IPS-NIHi7 (cell line): ENCODE measurements at regions not wholly inside any gene's neighbourhood (a gene's known extent, or its start where the extent isn't known, plus 50 kb on each side); places are given as distances from the start of the nearest gene placed in this dataset.

Experiments used
- DNase-seq: peaks from one replicate; pipeline ENCODE4 v3.0.0; 2012; ENCODE audit warnings: mixed read lengths; ENCODE audit errors: extremely low spot score

DNA sequence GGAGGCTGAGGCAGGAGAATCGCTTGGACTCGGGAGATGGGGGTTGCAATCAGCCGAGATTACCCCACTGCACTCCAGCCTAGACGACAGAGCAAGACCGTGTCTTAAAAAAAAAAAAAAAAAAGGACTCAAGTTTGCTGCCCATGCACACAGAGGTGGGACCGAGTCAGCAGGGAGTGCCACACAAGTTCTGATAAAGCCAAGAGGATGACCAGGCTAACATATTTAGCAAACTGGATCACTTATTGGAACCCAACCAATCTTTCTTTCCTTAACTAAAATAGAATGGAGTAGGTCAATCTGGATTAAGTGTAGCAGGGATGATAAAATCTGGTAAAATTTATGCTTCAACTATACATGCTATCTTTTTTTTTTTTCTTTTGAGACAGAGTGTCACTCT, 190.4 kb upstream of the FOXN3 start:
- no peak for DNase-seq

DNA sequence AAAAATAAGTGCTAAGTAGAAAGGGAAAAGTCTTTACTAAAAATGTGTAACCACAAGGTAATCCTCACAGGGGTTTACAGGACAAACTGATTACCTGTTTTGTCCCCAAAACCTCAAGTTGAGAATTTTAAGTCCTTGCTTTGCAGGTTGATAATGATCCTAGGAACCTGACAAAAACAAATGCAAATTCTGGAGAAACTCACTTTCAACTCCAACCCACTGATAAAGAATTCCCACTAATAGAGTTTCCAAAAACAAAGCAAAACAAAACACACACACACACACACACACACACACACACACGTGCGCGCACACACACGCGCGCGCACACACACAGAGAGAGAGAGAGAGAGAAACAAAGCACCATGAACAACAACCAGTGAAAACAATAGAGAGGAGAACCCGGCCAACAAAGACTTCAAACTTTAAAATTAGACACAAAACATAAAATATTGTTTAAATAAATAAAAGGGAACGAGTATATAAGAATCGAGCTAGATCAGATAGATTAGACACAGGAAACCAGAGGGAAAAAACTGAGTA, 187.0 kb upstream of the FOXN3 start:
- DNase-seq, result no peak

- no peak for DNase-seq
Measured at GRCh38 chr14:89600950-89601826, 184.2 kb upstream of the FOXN3 start.

GRCh38 chr14:89600029-89600428, 183.0 kb upstream of the FOXN3 start:
- DNase-seq, result no peak

- no peak for DNase-seq
Measured at GRCh38 chr14:89598548-89599186, 181.6 kb upstream of the FOXN3 start.

- no peak for DNase-seq
Measured at GRCh38 chr14:89592961-89593360, 175.9 kb upstream of the FOXN3 start.

GRCh38 chr14:89589400-89590118, 172.5 kb upstream of the FOXN3 start:
- DNase-seq, result no peak

DNA sequence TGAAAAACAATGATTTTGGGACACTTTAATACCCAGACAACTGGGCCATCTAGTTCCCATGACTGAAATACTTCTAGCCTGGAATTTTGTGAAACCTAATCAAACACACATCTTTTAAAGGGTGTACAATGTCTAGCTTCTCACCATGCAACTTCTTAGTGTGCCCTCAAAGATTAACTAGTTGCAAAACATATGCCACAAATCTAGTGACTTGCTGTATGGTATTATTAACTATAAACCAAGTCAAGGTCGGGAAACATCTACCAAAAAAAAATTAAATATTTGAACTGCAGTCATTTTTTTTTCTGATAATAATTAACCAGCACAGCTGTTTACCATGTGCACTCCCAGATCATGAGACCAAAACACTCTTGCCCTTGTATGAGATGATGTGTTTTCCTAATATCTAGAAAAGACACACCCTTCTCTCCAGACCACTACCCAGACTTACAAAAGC, 171.8 kb upstream of the FOXN3 start:
- no peak for DNase-seq

- no peak for DNase-seq
Measured at GRCh38 chr14:89588016-89588415, 171.0 kb upstream of the FOXN3 start.

- DNase-seq, result no peak
Measured at GRCh38 chr14:89587136-89587420, 170.0 kb upstream of the FOXN3 start.

DNA sequence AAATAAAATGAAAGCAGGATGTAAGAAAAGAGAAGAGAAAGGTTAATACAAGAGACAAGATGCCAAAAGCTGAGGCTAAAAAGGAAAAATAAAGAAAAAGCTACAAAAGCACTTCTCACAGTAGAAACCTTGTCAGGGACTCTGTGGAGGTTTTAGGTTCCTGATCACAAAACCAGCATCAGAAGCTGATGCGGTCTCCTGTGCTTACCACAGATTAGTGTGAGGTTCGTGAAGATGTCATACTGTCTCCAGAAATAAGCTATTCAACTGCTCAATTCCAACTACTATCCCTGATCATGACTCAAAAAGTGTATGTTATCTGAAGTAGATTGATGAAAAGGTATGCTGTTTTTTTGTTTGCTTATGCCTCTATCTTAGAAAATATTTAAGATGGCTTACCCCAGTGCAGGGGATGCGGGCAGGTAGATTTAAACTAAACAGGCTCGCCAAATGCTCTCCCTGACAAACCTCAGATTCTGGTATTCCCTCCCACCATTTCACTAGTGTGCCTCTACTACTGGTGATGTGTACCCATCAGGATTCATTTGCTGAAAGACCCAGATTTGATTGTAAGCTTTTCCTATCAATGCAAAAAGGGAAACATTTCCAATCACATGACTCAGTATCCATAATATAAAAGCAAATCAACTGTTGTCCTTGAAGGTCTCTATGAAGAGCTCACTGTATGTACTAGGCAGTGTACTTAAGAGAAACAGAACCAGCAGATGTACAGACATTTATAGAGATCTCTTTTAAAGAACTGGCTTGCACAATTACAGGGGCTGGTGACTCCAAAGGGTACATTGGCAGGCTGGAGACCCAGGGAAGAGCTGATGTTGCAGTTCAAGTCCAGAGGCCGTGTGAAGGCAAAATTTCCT, 169.5 kb upstream of the FOXN3 start:
- no peak for DNase-seq

DNA sequence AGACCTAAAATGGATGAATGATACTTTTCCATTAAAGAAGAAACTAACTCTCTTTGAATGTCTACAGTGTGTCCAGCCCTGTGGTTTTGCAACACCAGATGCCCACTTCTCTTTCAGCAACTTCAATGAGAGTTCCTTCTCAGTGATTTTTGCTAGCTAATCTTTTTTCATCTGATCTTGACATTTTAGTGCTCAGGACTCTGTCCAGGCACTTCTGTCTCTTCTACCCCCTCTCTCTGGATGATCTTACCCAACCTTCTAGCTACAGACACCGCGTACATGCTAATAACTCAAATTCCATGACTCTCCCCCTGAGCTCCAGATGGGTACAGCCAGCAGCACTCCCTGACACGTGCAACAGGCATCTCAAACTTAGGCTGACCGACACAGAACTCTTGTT, 161.1 kb upstream of the FOXN3 start:
- DNase-seq, result no peak

DNA sequence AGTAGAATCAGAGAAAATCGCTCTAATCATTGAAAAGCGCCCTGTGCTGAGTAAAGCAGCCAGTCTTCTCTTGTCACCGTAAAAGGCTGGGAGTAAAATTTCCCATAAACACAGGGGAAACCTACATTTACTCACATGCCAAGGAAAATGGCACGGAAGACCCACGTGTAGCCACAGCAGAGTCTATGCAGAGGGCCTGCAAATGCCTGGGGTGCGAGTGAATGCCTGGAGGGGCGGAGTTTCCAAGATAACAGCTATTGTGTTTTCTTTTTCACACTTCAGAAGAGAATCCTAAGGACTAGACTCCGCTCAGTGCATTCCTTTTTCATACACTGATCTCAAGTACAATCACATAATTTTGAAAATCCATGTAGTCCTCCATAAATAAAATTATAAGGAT, 159.9 kb upstream of the FOXN3 start:
- peak; percentile 50 for DNase-seq

GRCh38 chr14:89576145-89576927, 159.3 kb upstream of the FOXN3 start:
- peak; percentile 64 for DNase-seq

GRCh38 chr14:89575386-89576061, 158.5 kb upstream of the FOXN3 start:
- DNase-seq, result no peak

GRCh38 chr14:89574420-89574819, 157.4 kb upstream of the FOXN3 start:
- no peak for DNase-seq

GRCh38 chr14:89573399-89573657, 156.3 kb upstream of the FOXN3 start:
- DNase-seq, result no peak

DNA sequence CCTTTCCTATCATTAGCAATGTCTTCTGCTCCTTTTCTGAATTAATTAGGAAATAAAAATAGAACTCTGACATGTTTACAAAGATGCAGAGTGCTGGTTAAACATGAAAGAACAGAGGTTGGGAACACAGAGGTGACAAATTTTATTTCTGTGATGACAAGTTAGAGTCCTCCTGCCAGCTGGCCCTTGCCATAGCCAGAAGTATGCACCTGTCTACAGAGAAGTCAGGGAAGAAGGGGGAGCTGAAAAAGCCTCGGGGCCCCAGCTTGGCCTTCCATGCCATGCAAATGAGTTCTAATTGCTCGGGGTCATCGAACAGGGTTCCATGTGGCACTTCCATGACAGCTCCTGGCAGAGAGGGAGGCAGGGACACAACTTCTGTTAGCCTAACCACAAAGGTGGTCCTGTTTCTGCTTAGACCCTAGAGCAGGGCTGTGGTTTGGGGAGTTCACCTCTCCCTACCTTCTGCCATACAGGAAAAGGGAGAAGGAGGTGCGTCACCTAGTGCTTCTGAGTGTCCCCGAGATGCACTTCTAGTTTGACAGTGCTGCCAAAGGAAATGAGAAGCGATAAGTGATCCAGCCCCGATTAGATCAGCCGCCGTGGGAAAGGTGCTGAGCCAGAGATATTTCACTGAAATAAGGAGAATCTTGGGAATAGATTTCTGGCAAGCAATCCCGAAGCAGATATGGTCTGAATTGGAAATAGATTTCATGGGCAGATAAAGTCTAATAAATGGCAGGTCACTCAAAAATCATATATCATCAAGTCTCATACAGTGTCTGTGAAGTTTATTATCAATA, 155.8 kb upstream of the FOXN3 start:
- DNase-seq, result no peak

GRCh38 chr14:89571491-89571890, 154.5 kb upstream of the FOXN3 start:
- DNase-seq, result no peak
